WTC11 (cell line): ENCODE measurements at regions not wholly inside any gene's neighbourhood (a gene's known extent, or its start where the extent isn't known, plus 50 kb on each side); places are given as distances from the start of the nearest gene placed in this dataset.

ENCODE experiments used
- ATAC-seq: fragments of 200-7000 bp; cut with Tn5 transposase; 2 replicates; pipeline ENCODE4 v1.10.0; 2021; ENCODE audit warnings: mild to moderate bottlenecking, moderate library complexity
- CTCF ChIA-PET: fragments of 300-600 bp; sonication (Branson Sonifier 250); formaldehyde crosslinking; loops from one replicate; lab custom pipeline; 2021; ENCODE audit warnings: antibody characterized with exemption; lab: Charles Lee
- POLR2A ChIA-PET: fragments of 350-600 bp; sonication (Branson Sonifier 250); formaldehyde crosslinking; loops from one replicate; lab custom pipeline; 2021; ENCODE audit warnings: antibody characterized with exemption; lab: Charles Lee
- DNase-seq: peaks from one replicate; pipeline ENCODE4 v3.0.0; 2021; ENCODE audit warnings: low spot score
- H3K27ac Mint-ChIP-seq: 2 replicates; pipeline ENCODE4 v1.8.0; 2021; ENCODE audit warnings: mixed read lengths
- H3K27me3 Mint-ChIP-seq: 2 replicates; pipeline ENCODE4 v1.8.0; 2021; ENCODE audit warnings: low read depth, mild to moderate bottlenecking, moderate library complexity, mixed read lengths
- H3K36me3 Mint-ChIP-seq: 2 replicates; pipeline ENCODE4 v1.8.0; 2021; ENCODE audit warnings: mixed read lengths
- H3K4me1 Mint-ChIP-seq: 2 replicates; pipeline ENCODE4 v1.8.0; 2022; ENCODE audit warnings: mixed read lengths
- H3K4me3 Mint-ChIP-seq: 2 replicates; pipeline ENCODE4 v1.8.0; 2021; ENCODE audit warnings: mild to moderate bottlenecking, moderate library complexity, mixed read lengths
- H3K9me3 Mint-ChIP-seq: 2 replicates; pipeline ENCODE4 v1.8.0; 2021; ENCODE audit warnings: mixed read lengths
- CREM ChIP-seq: sonication (generic); formaldehyde crosslinking; IDR thresholded peaks from 2 replicates; pipeline ENCODE4 v1.8.1; 2022; ENCODE audit warnings: mild to moderate bottlenecking, missing genetic modification reagents, moderate library complexity
- E2F5 ChIP-seq: sonication (generic); formaldehyde crosslinking; IDR thresholded peaks from 2 replicates; pipeline ENCODE4 v1.8.1; 2022; ENCODE audit warnings: mild to moderate bottlenecking, moderate library complexity, missing genetic modification reagents
- ESRRA ChIP-seq: sonication (generic); formaldehyde crosslinking; IDR thresholded peaks from 2 replicates; pipeline ENCODE4 v1.8.1; 2022; ENCODE audit warnings: mild to moderate bottlenecking, missing genetic modification reagents, borderline replicate concordance
- MXD4 ChIP-seq: fragments of 250-450 bp; sonication (Bioruptor Pico); IDR thresholded peaks from 2 replicates; pipeline ENCODE4 v1.8.0; 2021; ENCODE audit warnings: mild to moderate bottlenecking, moderate library complexity, borderline replicate concordance
- NFYB ChIP-seq: sonication (generic); formaldehyde crosslinking; conservative IDR thresholded peaks from 2 replicates; pipeline ENCODE4 v1.8.0; 2022; ENCODE audit warnings: low read depth, missing genetic modification reagents
- PRRX2 ChIP-seq: fragments of 250-450 bp; sonication (Bioruptor Pico); IDR thresholded peaks from 2 replicates; pipeline ENCODE4 v1.8.0; 2021; ENCODE audit warnings: mild to moderate bottlenecking
- SMAD3 ChIP-seq: sonication (generic); formaldehyde crosslinking; IDR thresholded peaks from 2 replicates; pipeline ENCODE4 v1.8.0; 2022; ENCODE audit warnings: missing genetic modification reagents, mild to moderate bottlenecking, borderline replicate concordance
- SMAD4 ChIP-seq: sonication (generic); formaldehyde crosslinking; IDR thresholded peaks from 2 replicates; pipeline ENCODE4 v1.8.0; 2022; ENCODE audit warnings: mild to moderate bottlenecking, missing genetic modification reagents
- ZNF121 ChIP-seq: sonication (generic); formaldehyde crosslinking; IDR thresholded peaks from 2 replicates; pipeline ENCODE4 v1.8.0; 2023; ENCODE audit warnings: missing genetic modification reagents
- ZNF232 ChIP-seq: sonication (generic); formaldehyde crosslinking; IDR thresholded peaks from 2 replicates; pipeline ENCODE4 v1.8.0; 2022; ENCODE audit warnings: mild to moderate bottlenecking, missing genetic modification reagents
- ZNF281 ChIP-seq: sonication (generic); formaldehyde crosslinking; IDR thresholded peaks from 2 replicates; pipeline ENCODE4 v1.8.0; 2023; ENCODE audit warnings: mild to moderate bottlenecking, missing genetic modification reagents
- ZNF671 ChIP-seq: fragments of 250-450 bp; sonication (Bioruptor Pico); IDR thresholded peaks from 2 replicates; pipeline ENCODE4 v1.8.0; 2021; ENCODE audit warnings: mild to moderate bottlenecking
- TF ChIP-seq, protein P1 (sequence below): fragments of 250-450 bp; sonication (Bioruptor Pico); conservative IDR thresholded peaks from 2 replicates; pipeline ENCODE4 v1.9.0; 2021; ENCODE audit warnings: mild to moderate bottlenecking
- TF ChIP-seq, protein P2 (sequence below): sonication (generic); formaldehyde crosslinking; IDR thresholded peaks from 2 replicates; pipeline ENCODE4 v1.8.1; 2023; ENCODE audit warnings: mild to moderate bottlenecking, missing genetic modification reagents, moderate library complexity
- TF ChIP-seq, protein P3 (sequence below): sonication (generic); formaldehyde crosslinking; conservative IDR thresholded peaks from 2 replicates; pipeline ENCODE4 v1.8.1; 2023; ENCODE audit warnings: mild to moderate bottlenecking, low read depth, missing genetic modification reagents, moderate library complexity
- TF ChIP-seq, protein P4 (sequence below): fragments of 250-450 bp; sonication (Bioruptor Pico); IDR thresholded peaks from 2 replicates; pipeline ENCODE4 v1.9.0; 2021; ENCODE audit warnings: mild to moderate bottlenecking
- TF ChIP-seq, protein P5 (sequence below): fragments of 250-450 bp; sonication (Bioruptor Pico); IDR thresholded peaks from 2 replicates; pipeline ENCODE4 v2.1.2; 2022; ENCODE audit warnings: mild to moderate bottlenecking, moderate library complexity

- TF ChIP-seq, protein P1, sequence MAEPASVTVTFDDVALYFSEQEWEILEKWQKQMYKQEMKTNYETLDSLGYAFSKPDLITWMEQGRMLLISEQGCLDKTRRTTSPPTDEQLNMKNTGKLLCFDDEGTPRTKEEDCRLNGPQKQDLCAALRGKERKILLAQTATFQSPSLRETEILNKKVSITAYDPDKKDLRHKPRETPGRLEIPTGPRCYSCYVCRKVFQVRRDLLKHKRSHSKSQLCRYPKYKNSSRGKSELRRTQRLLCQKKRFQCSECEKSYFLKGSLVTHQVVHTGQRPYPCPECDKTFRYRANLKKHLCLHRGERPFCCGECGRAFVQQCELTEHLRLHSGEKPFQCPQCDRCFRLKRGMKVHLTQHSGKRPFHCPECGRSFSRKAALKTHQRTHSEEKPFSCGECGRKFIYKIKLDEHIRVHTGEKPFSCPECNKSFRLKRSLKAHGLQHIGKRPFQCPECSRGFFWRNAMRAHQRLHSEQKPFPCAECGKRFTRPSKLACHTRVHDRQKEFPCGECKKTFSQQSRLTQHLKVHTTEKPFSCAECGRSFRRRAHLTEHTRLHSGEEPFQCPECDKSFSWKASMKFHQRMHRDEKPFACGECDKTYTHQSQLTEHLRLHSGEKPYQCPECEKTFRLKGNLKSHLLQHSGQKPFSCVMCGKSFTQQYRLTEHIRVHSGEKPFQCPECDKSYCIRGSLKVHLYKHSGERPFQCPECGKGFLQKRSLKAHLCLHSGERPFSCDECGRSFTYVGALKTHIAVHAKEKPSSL (CRISPR knock-in tag), result no peak
- no peak for TF ChIP-seq ZNF281 (CRISPR knock-in tag)
Observed at GRCh38 chr10:10315989-10316388, 701.7 kb upstream of the CELF2 start (continued).

DNA sequence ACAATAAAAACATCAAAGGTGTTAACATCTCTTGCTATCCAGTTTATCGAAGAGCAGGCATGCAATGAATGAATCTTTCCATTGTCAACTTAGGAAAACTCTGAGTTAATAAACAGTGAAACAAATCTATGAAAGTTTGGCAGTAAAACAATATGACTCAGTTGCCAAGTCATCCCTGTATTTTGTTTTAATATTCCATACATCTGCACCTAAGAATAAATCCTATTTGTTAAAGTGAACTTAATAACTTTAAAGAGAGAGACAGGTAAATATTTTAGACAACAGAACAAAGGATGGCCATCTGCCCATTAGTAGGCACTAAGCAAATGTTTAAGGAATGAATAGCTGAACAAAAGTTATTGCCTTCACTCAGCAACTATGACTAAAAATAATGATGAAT, 700.5 kb upstream of the CELF2 start:
- TF ChIP-seq PRRX2 (CRISPR knock-in tag) (no peak), NFYB (CRISPR knock-in tag) (no peak), CREM (no peak), SMAD4 (CRISPR knock-in tag) (no peak), ZNF121 (CRISPR knock-in tag) (no peak), ZNF671 (no peak), MXD4 (CRISPR knock-in tag) (no peak), ZNF232 (no peak), SMAD3 (CRISPR knock-in tag) (no peak), ESRRA (CRISPR knock-in tag) (no peak), E2F5 (CRISPR knock-in tag) (no peak)
- TF ChIP-seq, protein P2, sequence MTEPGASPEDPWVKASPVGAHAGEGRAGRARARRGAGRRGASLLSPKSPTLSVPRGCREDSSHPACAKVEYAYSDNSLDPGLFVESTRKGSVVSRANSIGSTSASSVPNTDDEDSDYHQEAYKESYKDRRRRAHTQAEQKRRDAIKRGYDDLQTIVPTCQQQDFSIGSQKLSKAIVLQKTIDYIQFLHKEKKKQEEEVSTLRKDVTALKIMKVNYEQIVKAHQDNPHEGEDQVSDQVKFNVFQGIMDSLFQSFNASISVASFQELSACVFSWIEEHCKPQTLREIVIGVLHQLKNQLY (CRISPR knock-in tag), result no peak
- TF ChIP-seq, protein P3, sequence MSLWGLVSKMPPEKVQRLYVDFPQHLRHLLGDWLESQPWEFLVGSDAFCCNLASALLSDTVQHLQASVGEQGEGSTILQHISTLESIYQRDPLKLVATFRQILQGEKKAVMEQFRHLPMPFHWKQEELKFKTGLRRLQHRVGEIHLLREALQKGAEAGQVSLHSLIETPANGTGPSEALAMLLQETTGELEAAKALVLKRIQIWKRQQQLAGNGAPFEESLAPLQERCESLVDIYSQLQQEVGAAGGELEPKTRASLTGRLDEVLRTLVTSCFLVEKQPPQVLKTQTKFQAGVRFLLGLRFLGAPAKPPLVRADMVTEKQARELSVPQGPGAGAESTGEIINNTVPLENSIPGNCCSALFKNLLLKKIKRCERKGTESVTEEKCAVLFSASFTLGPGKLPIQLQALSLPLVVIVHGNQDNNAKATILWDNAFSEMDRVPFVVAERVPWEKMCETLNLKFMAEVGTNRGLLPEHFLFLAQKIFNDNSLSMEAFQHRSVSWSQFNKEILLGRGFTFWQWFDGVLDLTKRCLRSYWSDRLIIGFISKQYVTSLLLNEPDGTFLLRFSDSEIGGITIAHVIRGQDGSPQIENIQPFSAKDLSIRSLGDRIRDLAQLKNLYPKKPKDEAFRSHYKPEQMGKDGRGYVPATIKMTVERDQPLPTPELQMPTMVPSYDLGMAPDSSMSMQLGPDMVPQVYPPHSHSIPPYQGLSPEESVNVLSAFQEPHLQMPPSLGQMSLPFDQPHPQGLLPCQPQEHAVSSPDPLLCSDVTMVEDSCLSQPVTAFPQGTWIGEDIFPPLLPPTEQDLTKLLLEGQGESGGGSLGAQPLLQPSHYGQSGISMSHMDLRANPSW (CRISPR knock-in tag), result no peak
- TF ChIP-seq, protein P1 (CRISPR knock-in tag), result no peak
- TF ChIP-seq, protein P4, sequence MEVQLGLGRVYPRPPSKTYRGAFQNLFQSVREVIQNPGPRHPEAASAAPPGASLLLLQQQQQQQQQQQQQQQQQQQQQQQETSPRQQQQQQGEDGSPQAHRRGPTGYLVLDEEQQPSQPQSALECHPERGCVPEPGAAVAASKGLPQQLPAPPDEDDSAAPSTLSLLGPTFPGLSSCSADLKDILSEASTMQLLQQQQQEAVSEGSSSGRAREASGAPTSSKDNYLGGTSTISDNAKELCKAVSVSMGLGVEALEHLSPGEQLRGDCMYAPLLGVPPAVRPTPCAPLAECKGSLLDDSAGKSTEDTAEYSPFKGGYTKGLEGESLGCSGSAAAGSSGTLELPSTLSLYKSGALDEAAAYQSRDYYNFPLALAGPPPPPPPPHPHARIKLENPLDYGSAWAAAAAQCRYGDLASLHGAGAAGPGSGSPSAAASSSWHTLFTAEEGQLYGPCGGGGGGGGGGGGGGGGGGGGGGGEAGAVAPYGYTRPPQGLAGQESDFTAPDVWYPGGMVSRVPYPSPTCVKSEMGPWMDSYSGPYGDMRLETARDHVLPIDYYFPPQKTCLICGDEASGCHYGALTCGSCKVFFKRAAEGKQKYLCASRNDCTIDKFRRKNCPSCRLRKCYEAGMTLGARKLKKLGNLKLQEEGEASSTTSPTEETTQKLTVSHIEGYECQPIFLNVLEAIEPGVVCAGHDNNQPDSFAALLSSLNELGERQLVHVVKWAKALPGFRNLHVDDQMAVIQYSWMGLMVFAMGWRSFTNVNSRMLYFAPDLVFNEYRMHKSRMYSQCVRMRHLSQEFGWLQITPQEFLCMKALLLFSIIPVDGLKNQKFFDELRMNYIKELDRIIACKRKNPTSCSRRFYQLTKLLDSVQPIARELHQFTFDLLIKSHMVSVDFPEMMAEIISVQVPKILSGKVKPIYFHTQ (CRISPR knock-in tag), result no peak
- TF ChIP-seq, protein P5, sequence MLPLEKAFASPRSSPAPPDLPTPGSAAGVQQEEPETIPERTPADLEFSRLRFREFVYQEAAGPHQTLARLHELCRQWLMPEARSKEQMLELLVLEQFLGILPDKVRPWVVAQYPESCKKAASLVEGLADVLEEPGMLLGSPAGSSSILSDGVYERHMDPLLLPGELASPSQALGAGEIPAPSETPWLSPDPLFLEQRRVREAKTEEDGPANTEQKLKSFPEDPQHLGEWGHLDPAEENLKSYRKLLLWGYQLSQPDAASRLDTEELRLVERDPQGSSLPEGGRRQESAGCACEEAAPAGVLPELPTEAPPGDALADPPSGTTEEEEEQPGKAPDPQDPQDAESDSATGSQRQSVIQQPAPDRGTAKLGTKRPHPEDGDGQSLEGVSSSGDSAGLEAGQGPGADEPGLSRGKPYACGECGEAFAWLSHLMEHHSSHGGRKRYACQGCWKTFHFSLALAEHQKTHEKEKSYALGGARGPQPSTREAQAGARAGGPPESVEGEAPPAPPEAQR (CRISPR knock-in tag), result no peak
- POLR2A ChIA-PET, result no interaction called here
- ATAC-seq, result no peak

More for the DNA sequence above, 700.5 kb upstream of the CELF2 start:
- H3K27me3 Mint-ChIP-seq, result no peaks in the 10 kb centered on the region
- no peak for DNase-seq
- peaks cover 13% of the 10 kb centered on the region for H3K9me3 Mint-ChIP-seq
- CTCF ChIA-PET, result no interaction called here
- H3K4me1 Mint-ChIP-seq, result peaks cover 6% of the 10 kb centered on the region
- H3K4me3 Mint-ChIP-seq, result no peak overlapping the region
- no peaks in the 10 kb centered on the region for H3K36me3 Mint-ChIP-seq
- no peak overlapping the region for H3K27ac Mint-ChIP-seq
